Breast epithelium (tissue), 3 donors: ENCODE measurements at regions not wholly inside any gene's neighbourhood (a gene's known extent, or its start where the extent isn't known, plus 50 kb on each side); places are given as distances from the start of the nearest gene placed in this dataset.
"Not testable (repeated sequence)": the region's sequence is repeated elsewhere in the genome, so short reads cannot be mapped to it uniquely, and the experiment has no call there.

Source experiments
- POLR2A ChIP-seq: fragments of 450-650 bp; IDR thresholded peaks from one replicate; pipeline ENCODE4 v1.6.1; 2016; ENCODE audit warnings: antibody characterized with exemption, mild to moderate bottlenecking, moderate library complexity
- TF ChIP-seq, protein P1 (sequence below), 3 donors: fragments of 450-650 bp; IDR thresholded peaks; one replicate each; pipeline ENCODE4 v1.5.1; 2016 to 2017; ENCODE audit warnings: antibody characterized with exemption in 3 of 3, mild to moderate bottlenecking in 3 of 3, moderate library complexity in 3 of 3

DNA sequence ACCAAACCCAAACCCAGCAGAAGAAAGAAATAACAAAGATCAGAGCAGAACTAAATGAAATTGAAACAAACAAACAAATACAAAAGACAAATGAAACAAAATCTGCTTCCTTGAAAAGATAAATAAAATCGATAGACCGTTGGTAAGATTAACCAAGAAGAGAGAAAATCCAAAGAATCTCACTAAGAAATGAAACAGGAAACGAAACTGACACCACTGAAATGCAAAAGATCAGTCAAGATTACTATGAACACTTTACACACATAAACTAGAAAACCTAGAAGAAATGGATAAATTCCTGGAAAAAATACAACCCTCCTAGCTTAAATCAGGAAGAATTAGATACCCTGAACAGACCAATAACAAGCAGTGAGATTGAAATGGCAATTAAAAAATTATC lies 252.1 kb upstream of the SGK1 start:
- TF ChIP-seq POLR2A, result not testable (repeated sequence)
- TF ChIP-seq, protein P1, sequence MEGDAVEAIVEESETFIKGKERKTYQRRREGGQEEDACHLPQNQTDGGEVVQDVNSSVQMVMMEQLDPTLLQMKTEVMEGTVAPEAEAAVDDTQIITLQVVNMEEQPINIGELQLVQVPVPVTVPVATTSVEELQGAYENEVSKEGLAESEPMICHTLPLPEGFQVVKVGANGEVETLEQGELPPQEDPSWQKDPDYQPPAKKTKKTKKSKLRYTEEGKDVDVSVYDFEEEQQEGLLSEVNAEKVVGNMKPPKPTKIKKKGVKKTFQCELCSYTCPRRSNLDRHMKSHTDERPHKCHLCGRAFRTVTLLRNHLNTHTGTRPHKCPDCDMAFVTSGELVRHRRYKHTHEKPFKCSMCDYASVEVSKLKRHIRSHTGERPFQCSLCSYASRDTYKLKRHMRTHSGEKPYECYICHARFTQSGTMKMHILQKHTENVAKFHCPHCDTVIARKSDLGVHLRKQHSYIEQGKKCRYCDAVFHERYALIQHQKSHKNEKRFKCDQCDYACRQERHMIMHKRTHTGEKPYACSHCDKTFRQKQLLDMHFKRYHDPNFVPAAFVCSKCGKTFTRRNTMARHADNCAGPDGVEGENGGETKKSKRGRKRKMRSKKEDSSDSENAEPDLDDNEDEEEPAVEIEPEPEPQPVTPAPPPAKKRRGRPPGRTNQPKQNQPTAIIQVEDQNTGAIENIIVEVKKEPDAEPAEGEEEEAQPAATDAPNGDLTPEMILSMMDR (IDR thresholded peaks at IDR 0.05), result not testable (repeated sequence)
